ENCODE measurements at regions not wholly inside any gene's neighbourhood (a gene's known extent, or its start where the extent isn't known, plus 50 kb on each side); places are given as distances from the start of the nearest gene placed in this dataset.

GRCh38 chr17:79205688-79206205 lies 131.1 kb downstream of the ENGASE start:
- TF ChIP-seq CTCF (optimal IDR thresholded peaks at IDR 0.05 in 1 of 3, IDR thresholded peaks at IDR 0.05 in 1 of 3, conservative IDR thresholded peaks at IDR 0.05 in 1 of 3; ENCODE audit: extremely low read depth in 1 of 3, insufficient read depth in 2 of 3, low read length in 3 of 3) = no peak
- TF ChIP-seq EZH2 (IDR thresholded peaks at IDR 0.05; ENCODE audit: low read length) = no peak

All from keratinocyte (primary cell).